ENCODE measurements at regions not wholly inside any gene's neighbourhood (a gene's known extent, or its start where the extent isn't known, plus 50 kb on each side); places are given as distances from the start of the nearest gene placed in this dataset.
"Not testable (repeated sequence)": the region's sequence is repeated elsewhere in the genome, so short reads cannot be mapped to it uniquely, and the experiment has no call there.

- H3K23ac ChIP-seq (ENCODE audit: low read depth, low read length); H3K27me3 ChIP-seq (ENCODE audit: control insufficient read depth, insufficient read depth, low read length); H2BK120ac ChIP-seq (ENCODE audit: low read depth, low read length); H3K4me1 ChIP-seq (ENCODE audit: control insufficient read depth, insufficient read depth, low read length); H4K91ac ChIP-seq (ENCODE audit: insufficient read depth, low read depth, low read length); H3K9ac ChIP-seq (ENCODE audit: low read depth, low read length); H2BK15ac ChIP-seq (ENCODE audit: low read depth, low read length); H2BK5ac ChIP-seq (ENCODE audit: low read depth, low read length, poor library complexity, severe bottlenecking); H4K5ac ChIP-seq (ENCODE audit: low read depth, low read length); H3K4ac ChIP-seq (ENCODE audit: low read depth, low read length); H3K18ac ChIP-seq (ENCODE audit: low read depth, low read length); H3K4me3 ChIP-seq (ENCODE audit: insufficient read depth, low read depth, low read length); H2AK5ac ChIP-seq (ENCODE audit: low read depth, low read length); H3K27ac ChIP-seq (ENCODE audit: insufficient read depth, low read length); BruUV-seq (replicated peaks); in situ Hi-C loops (cut with MboI; ENCODE audit: low sequenced_read_pairs); H4K8ac ChIP-seq (ENCODE audit: low read depth in 2 of 2, low read length in 2 of 2); H3K4me2 ChIP-seq (ENCODE audit: low read depth, low read length); CTCF ChIA-PET; H3K36me3 ChIP-seq (ENCODE audit: control insufficient read depth, insufficient read depth, low read length); DNase-seq; H2AFZ ChIP-seq (replicated peaks; ENCODE audit: low read length, poor library complexity); H3K9me1 ChIP-seq (ENCODE audit: insufficient read depth, low read length); H2AK9ac ChIP-seq (replicated peaks; ENCODE audit: low read depth, low read length, poor library complexity); H3K14ac ChIP-seq (replicated peaks; ENCODE audit: low read depth, low read length); H3K9me3 ChIP-seq (ENCODE audit: control insufficient read depth, insufficient read depth, low read length); POLR2A ChIA-PET (ENCODE audit: unreplicated experiment); H3K79me1 ChIP-seq (ENCODE audit: low read depth in 1 of 2, low read length in 2 of 2); H3K56ac ChIP-seq (ENCODE audit: extremely low read depth, insufficient read depth, low read length); dilution Hi-C loops (cut with HindIII; ENCODE audit: low sequenced_read_pairs, unreplicated experiment); intact Hi-C loops (cut with micrococcal nuclease); H2BK20ac ChIP-seq (ENCODE audit: low read depth, low read length); H4K20me1 ChIP-seq (ENCODE audit: insufficient read depth, low read length); ATAC-seq (ENCODE audit: low read depth): not testable (repeated sequence)
- 100% methylated on average over 3 of the region's 3 CpGs; no CpG with 5 or more reads in 1 of the 2 experiments for WGBS, 2 experiments (ENCODE audit: extremely low coverage in 2 of 2, insufficient read length in 1 of 2)
These were observed 131.6 kb downstream of the ZNF92 start for GRCh38 chr7:65505320-65505633.

- dilution Hi-C loops (cut with HindIII; ENCODE audit: low sequenced_read_pairs, unreplicated experiment); H2AFZ ChIP-seq (replicated peaks; ENCODE audit: low read length, poor library complexity); H3K4me1 ChIP-seq (ENCODE audit: control insufficient read depth, insufficient read depth, low read length); H3K4me2 ChIP-seq (ENCODE audit: low read depth, low read length); H3K4ac ChIP-seq (ENCODE audit: low read depth, low read length); H3K9me3 ChIP-seq (ENCODE audit: control insufficient read depth, insufficient read depth, low read length); POLR2A ChIA-PET (ENCODE audit: unreplicated experiment); H4K8ac ChIP-seq (ENCODE audit: low read depth in 2 of 2, low read length in 2 of 2); H3K36me3 ChIP-seq (ENCODE audit: control insufficient read depth, insufficient read depth, low read length); DNase-seq; H2BK15ac ChIP-seq (ENCODE audit: low read depth, low read length); intact Hi-C loops (cut with micrococcal nuclease); H2BK120ac ChIP-seq (ENCODE audit: low read depth, low read length); H3K9me1 ChIP-seq (ENCODE audit: insufficient read depth, low read length); H3K23ac ChIP-seq (ENCODE audit: low read depth, low read length); H2AK5ac ChIP-seq (ENCODE audit: low read depth, low read length); H3K27ac ChIP-seq (ENCODE audit: insufficient read depth, low read length); H3K56ac ChIP-seq (ENCODE audit: extremely low read depth, insufficient read depth, low read length); H3K18ac ChIP-seq (ENCODE audit: low read depth, low read length); H3K27me3 ChIP-seq (ENCODE audit: control insufficient read depth, insufficient read depth, low read length); H3K14ac ChIP-seq (replicated peaks; ENCODE audit: low read depth, low read length); H3K9ac ChIP-seq (ENCODE audit: low read depth, low read length); H4K5ac ChIP-seq (ENCODE audit: low read depth, low read length); H2BK5ac ChIP-seq (ENCODE audit: low read depth, low read length, poor library complexity, severe bottlenecking); H4K91ac ChIP-seq (ENCODE audit: insufficient read depth, low read depth, low read length); in situ Hi-C loops (cut with MboI; ENCODE audit: low sequenced_read_pairs); CTCF ChIA-PET; H4K20me1 ChIP-seq (ENCODE audit: insufficient read depth, low read length); H3K79me1 ChIP-seq (ENCODE audit: low read depth in 1 of 2, low read length in 2 of 2); H2BK20ac ChIP-seq (ENCODE audit: low read depth, low read length); H2AK9ac ChIP-seq (replicated peaks; ENCODE audit: low read depth, low read length, poor library complexity); BruUV-seq (replicated peaks): not testable (repeated sequence)
- 0% methylated on average over 2 of the region's 85 CpGs; no CpG with 5 or more reads in 1 of the 2 experiments for WGBS, 2 experiments (ENCODE audit: extremely low coverage in 2 of 2, insufficient read length in 1 of 2)
- peak; percentile 32; the same call in 1 of the 2 replicates for ATAC-seq (ENCODE audit: low read depth)
- peak overlapping the region; percentile 18; the same call in 1 of the 2 replicates for H3K4me3 ChIP-seq (ENCODE audit: insufficient read depth, low read depth, low read length)
These were observed 135.1 kb downstream of the ZNF92 start for GRCh38 chr7:65508581-65509367.

Data from IMR-90 (cell line).